ENCODE measurements at regions not wholly inside any gene's neighbourhood (a gene's known extent, or its start where the extent isn't known, plus 50 kb on each side); places are given as distances from the start of the nearest gene placed in this dataset.
"Not testable (repeated sequence)": the region's sequence is repeated elsewhere in the genome, so short reads cannot be mapped to it uniquely, and the experiment has no call there.

DNA sequence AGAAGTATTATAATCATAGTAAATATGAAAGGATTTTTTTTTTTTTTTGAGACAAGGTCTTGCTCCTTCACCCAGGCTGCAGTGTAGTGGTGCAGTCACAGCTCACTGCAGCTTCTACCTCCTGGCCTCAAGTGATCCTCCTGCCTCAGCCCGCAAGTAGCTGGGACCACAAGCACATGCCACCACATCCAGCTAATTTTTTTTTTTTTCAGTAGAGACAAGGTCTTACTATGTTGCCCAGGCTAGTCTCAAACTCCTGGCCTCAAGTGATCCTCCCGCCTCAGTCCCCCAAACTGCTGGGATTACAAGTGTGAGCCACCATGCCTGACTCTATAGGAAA lies 86.2 kb upstream of the FOXN2 start:
- no peak for DNase-seq

DNA sequence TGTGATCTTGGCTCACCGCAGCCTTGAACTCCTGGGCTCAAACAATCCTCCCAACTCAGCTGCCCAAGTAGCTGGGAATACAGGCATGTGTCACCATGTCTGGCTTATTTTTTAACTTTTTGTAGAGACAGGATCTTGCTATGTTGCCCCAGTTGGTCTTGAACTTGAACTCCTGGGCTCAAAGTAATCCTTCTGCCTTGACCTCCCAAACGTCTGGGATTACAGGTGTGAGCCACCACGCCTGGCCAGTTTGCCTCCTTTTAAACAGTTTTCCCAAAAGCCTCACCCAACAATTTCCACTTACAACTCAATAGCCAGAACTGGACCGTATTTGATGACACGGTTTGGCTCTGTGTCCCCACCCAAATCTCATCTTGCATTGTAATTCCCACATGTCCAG lies 85.4 kb upstream of the FOXN2 start:
- no peak for DNase-seq

DNA sequence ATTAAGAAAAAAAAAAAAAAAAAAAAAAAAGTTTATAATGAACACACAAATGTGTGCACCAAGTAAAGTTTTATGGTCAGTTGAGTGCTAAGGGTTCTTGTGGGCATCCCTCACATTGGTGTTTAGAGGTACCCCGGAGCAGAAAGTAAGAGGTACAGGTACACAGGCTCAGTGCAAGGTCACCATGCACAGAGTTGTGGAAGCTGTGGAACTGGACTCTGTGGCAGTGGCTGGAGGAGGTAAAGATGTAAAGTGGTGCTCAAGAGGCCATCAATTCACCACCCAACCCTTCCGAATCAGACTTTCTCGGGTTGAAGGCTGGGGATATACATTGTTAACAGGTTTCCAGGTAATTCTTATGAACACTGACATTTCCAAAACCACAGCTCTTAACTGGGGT lies 83.6 kb upstream of the FOXN2 start:
- DNase-seq = no peak

DNA sequence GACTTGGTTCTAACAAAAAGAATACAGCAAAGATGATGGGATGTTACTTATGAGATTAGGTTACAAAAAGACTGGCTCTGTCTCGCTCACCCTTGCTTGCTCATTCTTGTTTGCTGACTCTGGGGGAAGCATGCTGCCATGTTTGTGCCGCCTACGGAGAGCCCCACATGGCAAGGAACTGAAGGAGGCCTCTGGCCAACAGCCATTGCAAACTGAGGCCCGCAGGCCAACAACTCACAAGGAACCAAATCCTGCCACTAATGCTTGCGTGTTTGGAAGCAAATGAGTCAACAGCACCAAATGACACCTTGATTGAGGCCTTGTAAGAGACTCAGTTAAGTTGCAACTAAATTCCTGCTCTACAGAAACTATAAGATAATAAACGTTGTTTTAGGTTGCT lies 82.1 kb upstream of the FOXN2 start:
- no peak for DNase-seq

DNA sequence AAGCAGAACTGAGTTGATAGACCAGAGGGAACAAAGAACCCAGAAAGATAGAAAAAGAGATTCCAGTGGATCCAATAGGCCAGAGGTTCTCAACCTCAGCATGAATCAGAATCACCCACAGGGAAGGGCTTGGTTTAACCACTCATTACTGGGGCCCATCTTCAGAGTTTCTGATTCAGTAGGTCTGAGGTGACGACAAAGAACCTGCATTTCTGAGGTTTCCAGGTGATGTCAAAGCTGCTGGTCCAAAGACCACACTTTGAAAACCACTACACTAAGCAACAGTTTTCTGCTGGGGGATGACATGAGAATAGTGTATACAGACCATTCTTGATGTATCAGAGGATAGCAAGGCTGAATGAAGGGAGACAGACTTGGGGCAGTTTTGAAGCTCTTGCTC lies 81.5 kb upstream of the FOXN2 start:
- no peak for DNase-seq

DNA sequence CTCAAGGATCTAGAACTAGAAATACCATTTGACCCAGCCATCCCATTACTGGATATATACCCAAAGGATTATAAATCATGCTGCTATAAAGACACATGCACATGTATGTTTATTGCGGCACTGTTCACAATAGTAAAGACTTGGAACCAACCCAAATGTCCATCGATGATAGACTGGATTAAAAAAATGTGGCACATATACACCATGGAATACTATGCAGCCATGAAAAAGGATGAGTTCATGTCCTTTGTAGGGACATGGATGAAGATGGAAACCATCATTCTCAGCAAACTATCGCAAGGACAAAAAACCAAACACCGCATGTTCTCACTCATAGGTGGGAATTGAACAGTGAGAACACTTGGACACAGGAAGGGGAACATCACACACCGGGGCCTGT lies 80.7 kb upstream of the FOXN2 start:
- DNase-seq = not testable (repeated sequence)

DNA sequence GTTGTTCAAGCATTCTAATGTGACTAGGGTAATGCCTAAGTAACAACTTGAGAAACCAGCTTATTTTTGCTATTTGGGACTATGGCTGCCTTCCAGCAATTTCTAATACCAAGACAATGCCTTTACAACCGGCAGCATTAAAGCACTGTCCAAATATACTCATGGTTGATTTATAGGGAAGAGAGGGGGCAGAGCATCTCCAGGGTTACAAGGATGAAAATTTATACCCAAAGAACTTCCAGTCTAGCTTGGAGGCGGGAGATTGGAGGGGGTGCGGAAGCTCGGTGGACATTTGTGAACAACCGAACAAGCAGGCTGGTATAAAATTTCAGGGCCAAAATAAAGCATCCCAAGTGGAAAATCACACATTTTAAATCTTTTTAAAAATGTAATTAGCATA lies 79.4 kb upstream of the FOXN2 start:
- DNase-seq = peak; percentile 84

DNA sequence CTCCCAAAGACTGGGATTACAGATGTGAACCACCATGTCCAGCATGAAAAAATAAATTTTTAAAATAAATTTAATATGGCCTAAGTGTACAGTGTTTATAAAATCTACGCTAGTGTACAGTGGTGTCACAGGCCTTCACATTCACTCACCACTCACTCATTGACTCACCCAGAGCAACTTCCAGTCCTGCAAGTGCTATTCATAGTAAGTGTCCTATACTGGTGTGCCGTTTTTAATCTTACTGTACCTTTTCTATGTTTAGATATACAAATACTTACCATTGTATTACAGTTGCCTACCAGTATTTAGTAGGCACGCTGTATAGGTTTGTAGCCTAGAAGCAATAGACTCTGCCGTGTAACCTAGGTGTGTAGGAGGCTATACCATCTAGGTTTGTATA lies 76.1 kb upstream of the FOXN2 start:
- DNase-seq = no peak

DNA sequence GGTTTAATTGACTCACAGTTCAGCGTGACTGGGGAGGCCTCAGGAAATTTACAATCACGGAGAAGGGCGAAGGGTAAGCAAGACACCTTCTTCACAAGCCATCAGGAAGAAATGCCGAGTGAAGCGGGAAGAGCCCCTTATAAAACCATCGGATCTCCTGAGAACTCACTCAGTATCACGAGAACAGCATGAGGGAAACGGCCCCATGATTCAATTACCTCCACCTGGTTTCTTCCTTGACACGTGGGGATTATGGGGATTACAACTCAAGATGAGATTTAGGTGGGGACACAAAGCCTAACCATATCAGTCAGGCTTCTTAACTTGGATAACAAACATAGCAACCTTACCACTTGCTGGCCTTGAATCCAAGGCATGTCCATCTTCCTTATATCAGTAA lies 73.6 kb upstream of the FOXN2 start:
- no peak for DNase-seq

DNA sequence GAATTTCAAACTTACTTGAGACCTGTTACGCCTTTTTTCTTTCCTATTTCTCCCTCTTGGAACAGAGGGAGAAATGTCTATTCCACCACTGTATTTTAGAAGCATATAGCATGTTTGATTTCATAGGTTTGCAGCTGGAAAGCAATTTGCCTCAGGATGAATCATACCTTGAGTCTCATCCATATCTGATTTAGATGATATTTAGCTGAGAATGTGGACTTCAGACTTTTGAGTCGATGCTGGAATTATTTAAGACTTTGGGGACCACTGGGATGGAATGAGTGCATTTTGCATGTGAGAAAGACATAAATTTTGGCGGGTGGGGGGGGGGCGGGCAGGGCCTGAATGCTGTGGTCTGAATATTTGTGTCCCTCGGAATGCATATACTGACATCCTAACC lies 67.3 kb upstream of the FOXN2 start:
- DNase-seq = no peak

DNA sequence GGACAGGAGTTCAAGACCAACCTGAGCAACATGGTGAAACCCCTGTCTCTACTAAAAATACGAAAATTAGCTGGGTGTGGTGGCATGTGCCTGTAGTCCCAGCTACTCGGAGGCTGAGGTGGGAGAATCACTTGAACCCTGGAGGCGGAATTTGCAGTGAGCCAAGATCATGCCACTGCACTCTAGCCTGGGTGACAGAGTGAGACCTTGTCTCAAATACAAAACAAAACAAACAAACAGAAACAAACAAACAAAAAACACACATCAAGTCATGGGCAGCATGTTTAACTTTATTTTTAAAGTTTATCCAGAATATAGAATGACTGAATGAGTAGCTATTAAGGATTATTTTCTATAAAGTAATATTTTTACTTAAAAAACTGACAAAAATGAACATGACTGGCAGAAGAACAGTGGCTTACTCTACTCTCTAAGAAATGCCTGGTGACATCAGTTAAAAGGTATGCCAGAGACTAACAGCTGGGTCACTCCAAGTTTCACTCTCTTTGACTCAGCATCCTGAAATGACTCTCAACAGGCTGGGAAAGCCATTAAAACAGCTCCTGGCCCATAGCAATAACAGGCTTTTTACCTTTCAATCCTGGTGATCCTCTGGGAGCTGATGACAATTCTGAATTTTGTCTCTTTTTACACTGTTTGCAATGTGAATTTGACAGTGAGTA lies 66.1 kb upstream of the FOXN2 start:
- peak; percentile 89 for DNase-seq

DNA sequence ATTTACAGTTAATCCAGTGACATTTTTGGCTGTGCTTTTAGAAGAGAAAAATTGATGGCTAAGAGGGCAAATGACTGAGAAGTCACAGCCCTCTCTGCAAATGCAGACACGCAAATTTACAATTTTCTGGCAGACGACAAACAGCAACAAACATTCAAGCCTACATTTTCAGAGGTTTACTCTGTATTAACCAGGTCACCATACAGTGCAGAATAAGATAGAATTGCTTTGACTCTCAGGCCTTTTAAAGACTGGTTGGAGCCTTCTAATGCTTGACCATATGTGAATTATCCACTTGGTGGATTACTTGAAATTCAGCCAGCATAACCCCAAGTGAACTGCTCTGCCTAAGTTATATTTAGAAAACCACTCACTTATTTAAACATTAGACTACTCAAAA lies 65.5 kb upstream of the FOXN2 start:
- DNase-seq = peak; percentile 98

DNA sequence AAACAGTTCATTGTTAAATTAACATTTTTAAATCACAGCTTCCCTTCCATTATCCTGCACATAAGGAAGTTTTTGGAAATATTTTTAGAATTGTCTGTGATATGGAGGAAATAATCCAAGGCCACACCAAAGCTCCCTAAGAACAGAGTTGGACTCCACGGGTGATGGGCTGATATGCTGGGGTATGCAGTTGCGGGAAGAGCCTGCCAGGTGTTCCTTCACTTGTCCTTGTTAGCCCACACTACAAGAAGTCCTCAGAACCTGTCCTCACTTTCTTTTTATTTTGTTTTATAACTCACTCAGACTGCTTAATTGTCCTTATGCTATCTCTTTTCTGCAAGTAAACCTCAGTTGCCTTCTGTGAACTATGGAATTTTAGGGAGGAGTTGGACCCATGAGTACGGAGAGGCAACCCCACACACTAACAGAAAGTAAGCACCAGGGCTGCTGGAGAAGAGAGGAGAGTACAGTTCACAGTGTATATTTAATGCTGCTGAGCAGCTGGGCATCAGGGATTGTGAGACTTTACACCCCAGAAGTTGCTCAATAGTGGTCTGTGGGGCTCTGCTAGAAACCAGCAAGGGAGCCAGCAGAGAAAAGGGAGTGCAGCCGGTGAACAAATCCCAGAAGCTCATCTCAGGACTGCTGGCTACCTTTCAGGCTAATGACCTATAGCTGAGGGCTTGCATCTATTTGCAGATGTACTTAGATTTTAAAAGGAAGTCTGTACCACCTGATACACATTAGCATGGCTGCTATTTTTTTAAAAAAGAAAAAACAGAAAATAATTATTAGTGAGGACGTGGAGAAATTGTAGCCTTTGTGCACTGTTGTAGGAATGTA lies 64.6 kb upstream of the FOXN2 start:
- DNase-seq = peak; percentile 64

DNA sequence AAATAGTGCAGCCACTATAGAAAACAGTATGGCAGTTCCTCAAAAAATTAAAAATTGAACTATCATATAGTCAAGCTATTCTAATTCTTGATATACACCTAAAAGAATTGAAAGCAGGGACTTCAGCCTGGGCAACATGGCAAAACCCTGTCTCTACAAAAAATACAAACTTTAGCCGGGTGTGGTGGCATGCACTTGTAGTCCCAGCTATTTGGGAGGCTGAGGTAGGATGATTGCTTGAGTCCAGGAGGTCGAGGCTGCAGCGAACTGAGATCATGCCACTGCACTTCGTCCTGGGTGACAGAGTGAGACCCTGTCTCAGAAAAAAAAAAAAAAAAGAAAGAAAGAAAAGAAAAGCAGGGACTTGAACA lies 64.0 kb upstream of the FOXN2 start:
- DNase-seq = no peak

DNA sequence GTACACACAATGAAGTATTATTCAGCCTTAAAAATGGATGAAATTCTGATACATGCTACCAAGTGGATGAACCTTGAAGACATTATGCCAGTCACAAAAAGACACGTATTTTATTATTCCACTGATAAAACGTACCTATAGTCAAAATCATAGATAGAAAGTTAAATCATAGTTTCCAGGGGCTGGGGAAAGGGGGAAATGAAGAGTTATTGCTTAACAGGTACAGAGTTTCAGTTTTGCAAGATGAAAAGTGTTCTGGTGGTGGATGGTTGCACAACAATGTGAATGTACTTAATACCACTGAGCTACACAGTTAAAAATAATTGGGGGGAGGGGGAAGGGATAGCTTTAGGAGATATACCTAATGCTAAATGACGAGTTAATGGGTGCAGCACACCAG lies 63.5 kb upstream of the FOXN2 start:
- DNase-seq = no peak

DNA sequence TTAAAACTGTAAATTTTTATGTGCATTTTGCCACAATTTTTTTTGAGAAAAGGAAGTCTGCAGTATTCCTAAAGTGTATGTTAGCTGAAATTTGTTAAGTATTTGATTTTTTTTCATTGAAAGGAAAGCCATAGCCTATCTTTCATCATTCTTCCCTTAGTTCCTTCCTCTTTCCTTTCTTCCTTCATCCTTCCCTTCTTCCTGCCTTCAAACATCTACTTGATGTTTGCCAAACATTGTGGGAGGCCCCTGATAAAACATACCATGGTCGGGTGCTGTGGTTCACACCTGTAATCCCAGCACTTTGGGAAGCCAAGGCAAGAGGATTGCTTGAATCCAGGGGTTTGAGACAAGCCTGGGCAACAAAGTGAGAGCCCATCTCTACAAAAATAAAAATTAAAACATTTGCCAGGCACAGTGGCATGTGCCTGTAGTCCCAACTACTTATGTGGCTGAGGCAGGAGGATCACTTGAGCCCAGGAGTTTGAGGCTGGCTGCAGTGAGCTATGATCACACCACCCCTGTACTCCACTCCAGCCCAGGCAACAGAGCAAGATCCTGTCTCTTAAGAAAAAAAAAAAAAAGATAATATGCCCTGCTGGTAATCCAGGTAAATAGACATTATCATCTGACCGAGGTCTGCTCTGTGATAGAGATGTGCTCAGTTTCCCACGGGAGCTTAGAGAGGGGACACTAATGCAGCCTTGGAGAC lies 62.9 kb upstream of the FOXN2 start:
- DNase-seq = no peak

DNA sequence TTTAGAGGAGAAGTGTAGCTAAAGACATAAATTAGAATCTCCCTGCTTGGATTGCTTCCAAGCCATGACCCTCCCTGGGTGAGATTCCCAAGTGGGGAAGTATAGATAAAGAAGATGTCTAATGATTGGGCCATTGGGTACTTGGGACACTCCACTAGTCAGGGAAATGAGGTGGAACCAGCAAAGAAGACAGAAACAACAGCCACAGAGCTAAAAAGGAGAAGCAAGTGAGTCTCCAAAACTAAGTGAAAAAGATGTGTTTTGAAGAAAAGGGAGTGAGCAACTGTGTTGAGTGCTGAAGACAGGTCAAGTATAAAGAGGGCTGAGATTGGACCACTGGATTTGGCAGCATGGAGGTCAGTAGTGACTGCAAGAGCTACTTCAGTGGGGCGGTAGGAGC lies 61.2 kb upstream of the FOXN2 start:
- DNase-seq = no peak

DNA sequence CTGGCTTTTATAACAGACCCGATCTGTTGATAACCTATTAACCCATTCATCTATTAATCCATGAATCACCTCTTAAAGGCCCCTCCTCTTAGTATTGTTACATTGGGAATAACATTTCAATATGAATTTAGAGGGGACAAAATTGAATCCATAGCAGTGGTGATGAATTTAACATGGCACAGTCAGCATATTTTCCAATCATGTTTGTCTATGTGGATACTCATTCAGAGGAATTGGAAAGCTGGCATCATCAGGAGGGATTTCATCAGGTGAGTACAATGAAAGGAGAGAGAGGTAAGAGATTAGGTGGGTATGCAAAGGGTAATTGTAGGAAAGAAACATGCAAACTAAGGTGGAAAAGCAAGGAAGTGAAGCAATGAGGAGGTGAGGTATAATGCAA lies 59.6 kb upstream of the FOXN2 start:
- no peak for DNase-seq

DNA sequence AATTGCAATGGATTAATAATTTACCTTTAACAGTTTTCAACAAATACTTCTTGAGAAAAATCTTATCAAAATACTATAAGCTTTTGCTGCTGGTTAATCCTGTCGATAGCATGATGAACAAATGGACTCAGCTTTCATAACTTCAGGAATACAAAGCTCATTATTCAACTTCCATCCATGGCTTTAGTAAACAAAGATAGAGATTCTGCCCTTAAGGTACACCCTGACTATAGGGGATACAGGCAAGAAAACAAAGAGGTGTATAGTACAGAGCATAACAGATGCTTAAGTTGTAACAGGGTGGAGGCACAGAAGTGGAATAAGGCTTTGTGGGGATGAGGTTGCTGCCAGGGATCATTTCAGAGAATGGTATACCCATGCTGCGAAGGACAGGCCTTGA lies 57.0 kb upstream of the FOXN2 start:
- no peak for DNase-seq

DNA sequence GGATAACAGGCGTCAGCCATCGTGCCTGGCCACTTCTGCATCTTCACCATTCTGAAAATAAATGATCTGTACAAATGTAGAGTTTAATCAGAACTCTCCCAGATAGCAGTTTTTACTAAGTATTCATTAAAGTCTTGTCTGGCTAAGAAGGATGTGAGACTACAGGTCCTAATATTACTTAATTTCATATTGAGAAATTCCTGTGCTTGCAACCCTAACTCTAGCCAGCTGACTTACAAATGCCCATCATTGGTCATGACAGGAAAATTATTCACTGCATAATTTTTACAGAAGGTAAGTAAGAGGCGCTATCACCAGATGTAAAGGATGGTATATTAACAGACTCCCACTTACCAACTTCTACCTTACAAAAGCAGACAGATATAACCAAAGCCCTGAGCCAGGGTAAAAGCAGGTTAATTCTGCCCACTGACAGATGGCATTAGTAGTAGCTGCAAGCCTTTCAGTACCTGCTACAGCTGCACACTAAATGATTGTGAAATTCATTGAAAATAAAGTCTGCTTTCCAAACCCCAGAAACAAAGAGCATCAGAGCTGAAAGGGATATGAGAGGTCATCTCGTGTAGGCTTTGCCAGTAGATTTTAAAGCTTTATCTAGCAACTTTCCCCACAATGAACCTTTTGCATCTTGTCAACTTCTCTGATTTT lies 55.9 kb upstream of the FOXN2 start:
- no peak for DNase-seq

DNA sequence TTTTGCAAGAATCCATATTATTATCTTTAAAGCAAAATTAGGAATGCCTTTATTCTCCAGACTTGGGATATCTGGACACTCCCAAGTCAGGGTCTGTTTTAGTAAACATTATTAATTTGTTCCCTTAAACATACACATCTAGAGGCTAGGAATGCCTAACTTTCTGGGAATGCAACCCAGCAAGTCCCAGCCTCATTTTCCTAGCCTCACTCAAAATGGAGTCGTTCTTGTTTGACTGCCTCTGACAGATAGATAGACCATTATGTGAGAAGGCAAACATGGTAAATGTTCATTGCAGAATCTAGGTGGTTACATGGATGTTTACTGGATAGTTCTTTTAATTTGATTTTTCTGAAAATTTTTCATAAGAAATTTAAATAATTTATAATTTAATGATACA lies 54.7 kb upstream of the FOXN2 start:
- no peak for DNase-seq

DNA sequence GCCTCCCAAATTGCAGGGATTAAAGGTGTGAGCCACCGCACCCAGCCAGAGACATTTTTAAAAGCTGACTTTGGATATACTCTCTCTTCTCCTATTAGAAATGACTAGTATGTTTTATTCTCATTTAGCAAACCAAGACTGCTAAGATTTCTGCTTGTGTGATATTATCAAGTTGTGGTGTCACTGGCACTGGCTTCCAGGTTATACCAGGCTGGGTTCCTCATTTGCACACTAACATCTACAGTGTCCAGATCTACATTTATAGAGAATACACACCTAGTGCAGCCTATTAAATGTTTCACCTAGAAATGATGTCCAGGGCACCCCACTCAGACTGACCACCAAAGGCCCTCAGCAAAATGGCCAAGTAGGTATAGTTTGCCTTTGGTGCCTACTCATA lies 49.9 kb upstream of the FOXN2 start:
- no peak for DNase-seq

All from NCI-H446 treated with DMSO at 0.1 percent for 48 hours (cell line).